T-helper 1 cell (primary cell): ENCODE measurements at regions not wholly inside any gene's neighbourhood (a gene's known extent, or its start where the extent isn't known, plus 50 kb on each side); places are given as distances from the start of the nearest gene placed in this dataset.

Source experiments
- DNase-seq, 5 donors: peaks; one replicate each; pipeline ENCODE4 v3.0.0-alpha.2; 2012 to 2020

DNA sequence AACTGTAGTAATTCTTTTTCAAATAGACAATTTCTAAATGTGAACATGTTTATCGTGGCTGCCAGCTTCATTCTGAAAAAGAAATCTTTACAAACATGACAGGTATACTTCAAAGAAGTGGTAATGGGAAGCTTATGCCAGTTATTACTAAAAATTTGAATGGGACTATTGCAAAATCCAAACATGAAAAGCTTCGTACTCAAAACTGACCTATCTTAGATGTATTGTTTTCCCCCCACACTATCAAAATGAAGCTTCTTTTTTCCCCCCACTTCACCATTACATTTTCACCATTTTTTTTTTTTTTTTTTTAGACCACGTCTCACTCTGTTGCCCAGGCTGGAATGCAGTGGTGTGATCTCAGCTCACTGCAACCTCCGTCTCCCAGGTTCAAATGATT is 50.4 kb upstream of the SERTAD2 start:
- DNase-seq, result no peak

DNA sequence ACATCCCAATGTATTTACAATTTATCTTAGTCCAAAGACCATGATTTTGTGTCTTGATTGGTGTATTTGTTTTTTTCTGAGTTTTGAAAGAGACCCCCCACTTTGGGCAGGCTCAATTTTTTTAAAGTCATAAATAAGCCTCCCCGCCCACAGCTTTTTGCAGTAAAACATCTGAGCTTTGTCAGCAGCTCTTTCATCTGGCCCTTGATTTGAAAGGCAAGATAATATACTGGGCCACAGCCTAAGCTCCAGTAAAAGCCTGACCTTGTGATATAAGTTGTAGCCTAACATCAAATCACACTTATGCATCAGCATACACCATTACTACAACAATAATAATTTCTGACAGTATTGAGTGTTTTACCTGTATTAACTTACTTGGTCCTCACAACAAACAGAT is 51.3 kb upstream of the SERTAD2 start:
- no peak for DNase-seq

DNA sequence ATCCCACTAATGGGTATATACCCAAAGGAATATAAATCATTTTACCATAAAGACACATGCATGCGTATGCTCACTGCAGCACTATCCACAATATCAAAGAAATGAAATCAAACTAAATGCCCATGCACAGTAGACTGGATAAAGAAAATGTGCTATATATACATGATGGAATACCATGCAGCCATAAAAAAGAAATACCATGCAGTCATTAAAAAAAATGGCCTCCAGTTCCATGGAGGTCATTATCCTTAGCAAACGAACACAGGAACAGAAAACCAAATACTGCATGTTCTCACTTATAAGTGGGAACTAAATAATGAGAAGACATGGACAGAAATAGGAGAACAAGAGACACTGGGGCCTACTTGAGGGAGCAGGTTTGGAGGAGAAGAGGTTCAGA is 53.6 kb upstream of the SERTAD2 start:
- no peak for DNase-seq

DNA sequence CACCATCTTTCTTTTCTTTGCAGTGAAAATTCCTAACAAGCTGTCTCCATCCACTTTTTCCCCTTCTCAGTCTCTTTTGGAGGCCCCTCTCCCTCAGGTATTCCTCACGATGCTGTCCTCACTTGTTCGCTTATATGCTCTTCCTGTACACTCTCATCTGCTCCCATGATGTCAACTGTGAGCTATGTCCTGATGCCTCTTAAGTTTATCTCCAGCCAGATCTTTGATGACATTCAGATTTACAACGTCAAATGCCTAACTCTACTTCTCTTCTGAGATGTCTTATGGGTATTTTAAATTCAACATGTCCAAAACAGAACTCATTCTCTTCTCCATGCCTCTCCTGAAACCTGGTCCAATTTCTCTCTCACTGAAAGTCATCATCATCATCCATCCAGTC is 55.1 kb upstream of the SERTAD2 start:
- DNase-seq, result no peak

DNA sequence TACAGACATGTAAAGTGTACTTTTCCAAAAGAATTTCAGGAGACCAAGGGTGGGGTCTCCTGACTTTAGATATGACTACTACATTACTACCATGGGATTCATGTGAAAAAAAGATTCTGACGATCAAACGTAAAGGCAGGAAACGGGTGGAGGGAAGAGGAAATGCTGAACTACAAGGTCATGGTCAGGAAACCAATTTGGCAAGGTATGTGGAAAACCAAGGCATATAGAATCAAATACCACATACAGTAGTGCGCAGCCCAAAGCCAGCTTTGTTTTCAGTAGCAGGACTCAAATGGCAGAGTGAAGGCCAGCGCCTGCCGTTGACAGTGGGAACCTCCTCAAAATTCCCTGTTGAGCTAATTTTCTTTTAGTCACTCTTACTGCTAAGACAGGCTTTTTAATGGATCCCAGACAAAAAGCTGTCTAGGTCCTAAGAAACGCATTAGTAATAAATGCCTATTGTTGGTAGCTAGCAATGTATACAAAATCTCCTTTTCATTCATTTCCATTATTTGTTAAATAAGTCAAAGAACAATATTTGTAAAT is 57.6 kb upstream of the SERTAD2 start:
- no peak for DNase-seq

DNA sequence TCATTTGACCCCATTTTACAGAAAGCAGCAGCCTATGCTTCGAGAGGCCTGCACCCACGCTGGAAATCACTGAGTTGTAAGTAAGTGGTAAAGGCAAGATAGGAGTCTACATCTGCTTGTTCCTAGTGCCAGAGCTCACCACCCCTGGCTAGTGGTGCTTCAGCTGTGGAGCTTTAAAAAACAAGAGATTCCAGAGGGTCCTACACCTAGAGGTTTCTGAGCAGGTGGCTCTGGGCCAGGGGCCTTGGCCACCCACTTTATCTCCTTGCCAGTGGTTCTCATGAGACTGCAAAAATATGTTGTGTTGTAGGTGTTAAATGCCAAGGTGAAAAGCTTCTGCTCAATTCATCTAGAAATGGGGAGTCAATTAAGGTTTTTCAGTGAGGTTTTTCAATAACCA is 60.0 kb upstream of the SERTAD2 start:
- no peak for DNase-seq

DNA sequence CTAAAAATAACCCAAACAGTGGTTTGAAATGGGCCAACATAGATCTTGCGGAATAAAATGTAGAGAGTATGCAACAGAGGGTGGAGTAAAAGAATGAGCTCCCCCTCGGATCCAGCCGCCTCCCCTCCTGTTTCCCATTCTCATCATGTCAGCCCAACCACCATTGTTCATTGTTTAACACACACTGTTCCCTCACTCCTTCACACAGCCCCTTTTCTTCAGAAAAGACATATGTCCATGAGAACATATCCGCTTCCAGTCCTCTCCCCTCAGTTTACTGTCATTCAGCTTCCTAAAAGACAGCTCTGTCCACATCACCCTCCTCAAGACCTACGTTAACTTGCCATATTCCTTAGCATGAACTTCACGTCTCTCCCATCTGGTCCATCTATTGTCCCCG is 62.9 kb upstream of the SERTAD2 start:
- DNase-seq, result no peak

DNA sequence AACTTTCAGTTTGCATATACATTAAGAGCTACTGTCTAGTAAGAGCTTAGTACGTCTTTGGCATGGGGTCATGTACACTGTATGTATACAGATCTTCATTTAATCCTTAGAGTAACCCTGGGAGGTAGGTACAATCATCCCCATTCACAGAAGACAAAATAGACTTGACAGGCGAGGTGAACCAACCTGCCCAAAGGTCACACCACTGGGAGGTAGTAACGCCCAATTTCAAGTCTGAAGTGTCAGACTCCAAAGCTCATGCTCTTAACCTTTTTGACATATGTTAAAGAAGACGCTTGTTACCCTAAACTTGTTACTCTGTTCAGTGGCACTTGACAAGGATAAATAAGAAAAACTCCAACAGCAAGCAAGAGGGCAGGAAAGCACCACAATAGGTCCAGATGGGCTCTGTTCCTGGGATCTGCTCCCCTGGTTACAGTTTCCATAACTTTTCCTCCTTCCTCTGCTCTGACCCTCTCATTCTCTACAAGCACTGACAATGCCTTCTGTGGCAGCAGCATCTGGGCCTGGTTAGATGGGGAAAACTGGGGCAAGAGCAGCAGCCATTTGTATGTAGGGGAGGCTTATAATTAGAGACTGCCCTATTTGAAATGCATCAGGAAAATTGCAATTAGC is 64.7 kb upstream of the SERTAD2 start:
- no peak for DNase-seq

DNA sequence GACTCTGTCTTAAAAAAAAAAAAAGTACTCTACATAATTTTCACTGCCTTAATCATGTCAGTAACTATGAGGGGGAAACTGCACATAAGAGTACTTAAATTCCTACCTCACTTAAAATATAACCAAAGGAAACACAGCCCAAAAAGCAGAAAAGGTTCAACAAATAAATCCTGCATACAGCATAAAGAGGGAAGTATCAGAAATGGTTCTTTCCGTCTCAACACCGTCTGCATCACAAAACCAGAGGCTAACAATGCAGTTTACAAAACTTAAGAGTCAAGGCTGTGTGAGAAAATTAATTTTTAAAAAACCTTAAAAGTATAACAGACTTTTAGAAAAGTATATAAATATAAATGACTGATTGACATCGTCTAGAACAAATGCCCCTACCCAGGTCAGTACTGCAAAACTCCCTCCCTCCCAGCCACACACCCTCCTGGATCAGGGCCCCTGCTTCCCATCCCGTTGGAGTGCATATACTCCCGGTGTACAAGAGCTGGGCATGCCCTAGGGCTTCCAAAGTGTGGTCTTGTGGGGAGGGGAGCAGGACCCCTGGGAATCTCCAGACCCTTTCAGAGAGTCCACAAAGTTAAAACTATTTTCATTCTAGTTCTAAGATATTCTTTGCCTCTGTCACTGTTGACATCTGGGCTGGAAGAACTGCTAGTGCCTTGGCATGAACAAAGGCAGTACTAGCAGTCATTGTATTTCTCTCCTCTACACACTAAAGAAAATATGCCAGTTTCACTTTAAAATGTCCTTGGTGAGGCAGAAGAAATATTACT is 67.0 kb upstream of the SERTAD2 start:
- DNase-seq, result no peak

DNA sequence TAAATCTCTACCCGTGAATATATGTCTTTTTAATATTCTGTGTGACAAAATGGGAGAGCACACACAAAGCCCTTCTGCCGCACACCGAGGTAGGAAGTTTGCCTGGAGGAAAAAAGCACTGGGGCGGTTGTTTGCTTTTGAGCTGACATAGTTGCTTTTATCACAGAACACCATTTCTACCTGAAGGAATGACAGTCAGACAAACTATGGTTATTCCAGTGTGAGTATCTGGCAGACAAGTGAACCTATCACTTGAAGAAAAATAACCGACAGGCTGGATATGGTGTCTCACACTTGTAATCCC is 67.6 kb upstream of the SERTAD2 start:
- DNase-seq, result no peak

DNA sequence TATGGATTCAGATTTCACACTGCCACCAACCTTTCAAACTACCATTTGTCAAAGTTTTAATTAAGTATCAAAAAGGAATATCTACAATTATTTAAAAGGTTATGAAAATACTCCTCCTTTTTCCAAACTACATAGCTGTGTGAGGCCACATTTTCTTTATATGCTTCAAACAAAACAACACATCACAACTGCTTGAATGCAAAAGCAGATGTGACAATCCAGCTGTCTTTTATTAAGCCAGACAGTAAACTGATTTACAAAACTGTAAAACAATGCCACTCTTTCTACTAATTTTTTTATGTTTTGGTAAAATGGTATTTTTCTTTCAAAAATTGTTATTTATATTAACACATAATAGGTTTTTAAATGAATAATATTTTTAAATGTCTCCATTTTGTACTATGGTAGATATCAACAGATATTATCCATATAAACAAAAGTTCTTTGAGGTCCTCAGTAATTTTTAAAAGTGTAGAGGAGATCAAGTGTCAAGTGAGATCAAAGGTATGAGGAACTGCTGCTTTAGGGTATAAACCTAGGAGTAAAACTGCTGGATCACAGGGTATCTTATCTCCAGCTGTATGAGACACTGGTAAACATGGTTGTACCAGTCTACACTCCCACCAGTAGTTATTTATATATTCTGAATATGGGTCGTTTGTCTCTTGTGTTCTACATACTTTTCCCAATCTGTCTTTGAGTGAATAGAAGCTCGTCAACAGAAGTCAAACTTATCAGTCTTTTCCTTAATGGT is 68.8 kb upstream of the SERTAD2 start:
- no peak for DNase-seq

DNA sequence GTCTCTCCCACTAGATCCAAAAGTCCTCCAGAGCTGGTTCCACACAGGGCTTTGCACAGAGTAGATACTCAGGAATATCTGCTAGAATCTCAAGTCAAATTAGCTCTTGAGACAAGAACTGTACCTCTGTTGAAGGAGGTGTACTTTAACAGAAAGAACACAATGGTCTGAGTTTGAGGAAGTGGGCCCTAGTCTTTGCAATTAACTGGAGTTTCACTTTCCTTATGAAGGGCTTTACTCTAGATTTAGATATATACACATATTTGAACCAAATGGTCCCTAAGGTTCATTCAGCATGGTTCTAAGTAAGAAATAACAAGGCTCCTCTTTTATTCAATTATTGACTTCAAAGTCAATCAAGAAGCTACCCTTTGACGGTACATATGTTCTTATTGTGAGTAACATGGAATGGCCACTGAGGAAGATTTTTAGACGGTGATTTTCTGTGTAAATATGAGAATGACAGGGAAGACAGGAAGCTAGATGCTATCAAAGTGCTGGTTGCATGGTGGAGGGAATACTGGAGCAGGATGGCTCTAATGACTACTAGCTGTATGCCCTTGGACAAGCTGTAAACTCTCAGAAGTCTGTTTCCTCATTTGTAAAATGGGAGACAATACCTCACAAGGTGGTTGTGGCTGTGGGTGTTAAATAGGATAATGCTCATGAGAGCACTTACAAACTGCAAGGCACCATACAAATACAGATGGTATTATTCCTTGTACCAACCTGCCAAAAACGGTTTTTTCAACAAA is 73.5 kb upstream of the SERTAD2 start:
- peak in 1 of 5 donors; percentile 69 for DNase-seq

DNA sequence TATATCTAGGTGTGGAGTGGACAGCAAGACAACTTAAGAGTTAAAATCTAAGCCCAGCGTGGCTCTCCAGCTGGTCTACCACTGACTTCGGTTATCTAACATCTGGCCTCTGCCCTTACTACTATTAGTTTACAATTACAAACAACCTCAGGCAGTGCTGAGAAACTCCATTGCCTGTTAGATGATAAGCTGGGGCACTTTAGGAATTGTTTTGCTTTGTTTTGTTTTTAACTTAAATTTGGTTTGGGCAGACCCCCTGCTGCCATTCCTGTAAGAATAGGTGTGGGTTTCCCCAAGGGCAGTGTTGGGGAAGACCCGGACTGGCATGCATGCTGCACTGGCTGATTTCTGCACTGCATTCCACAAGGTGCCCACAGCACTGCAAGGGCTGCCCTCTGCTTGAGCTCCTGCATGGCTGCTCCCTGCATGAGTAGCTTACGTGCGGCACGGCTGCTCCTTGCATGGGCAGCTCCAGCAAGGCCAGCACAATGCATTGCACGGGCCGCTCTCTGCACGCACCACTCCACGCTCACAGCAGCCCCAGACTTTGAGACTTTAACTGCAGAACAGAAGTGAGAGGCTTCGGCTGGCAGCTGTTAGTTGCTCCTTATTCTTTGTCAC is 74.2 kb upstream of the SERTAD2 start:
- no peak for DNase-seq

DNA sequence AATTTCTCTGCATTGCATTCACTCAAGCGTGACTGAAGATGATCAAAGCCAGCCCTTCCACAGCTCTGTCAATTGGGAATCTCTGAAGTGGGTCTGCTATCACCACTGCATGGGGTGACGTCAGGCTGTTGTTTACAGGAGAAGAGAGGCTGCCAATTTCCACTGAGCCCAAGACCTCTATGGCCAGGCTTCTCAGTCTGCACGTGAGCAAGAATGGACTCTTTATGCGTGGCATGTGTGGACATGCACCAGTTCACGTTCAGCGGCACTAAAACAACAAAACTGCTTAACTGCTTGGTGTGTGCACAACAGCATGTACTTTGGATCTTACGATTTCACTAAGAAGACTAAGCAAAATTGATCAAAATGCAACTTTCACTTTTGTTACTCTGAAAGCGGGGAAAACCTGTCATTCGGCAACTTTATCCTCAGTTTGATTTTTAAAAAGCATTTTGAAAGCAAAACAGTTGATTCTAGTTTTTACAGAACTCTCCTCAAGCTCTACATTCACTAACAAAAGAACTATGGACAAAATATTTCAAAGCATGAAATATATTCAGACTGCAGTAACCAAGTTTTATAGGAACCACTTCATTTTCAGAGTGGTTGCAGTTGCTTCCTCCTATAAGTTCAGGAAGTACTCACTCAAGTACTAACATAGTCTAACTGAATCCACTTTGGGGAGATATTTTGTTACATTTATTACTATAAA is 77.0 kb upstream of the SERTAD2 start:
- DNase-seq, result peak in 3 of 5 donors; percentile 8 to 43 (median 29)

DNA sequence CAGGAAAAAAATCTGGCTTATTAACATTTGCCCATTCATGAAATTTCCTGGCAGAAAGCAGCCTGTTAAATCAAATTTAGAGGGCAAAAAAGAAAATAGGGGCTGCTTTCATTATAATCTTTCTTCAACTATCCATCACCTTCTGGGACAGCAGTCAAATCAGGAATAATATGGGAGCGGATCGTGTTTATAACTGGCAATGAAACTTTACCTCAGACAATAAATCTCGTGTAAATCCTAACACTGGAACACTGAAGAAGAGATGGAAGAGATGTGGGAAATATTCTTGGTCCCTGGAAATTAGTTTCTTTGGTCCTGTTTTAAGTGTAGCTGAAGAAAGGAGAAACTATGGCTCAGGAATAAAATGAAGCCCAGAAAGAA is 77.5 kb upstream of the SERTAD2 start:
- DNase-seq, result no peak

DNA sequence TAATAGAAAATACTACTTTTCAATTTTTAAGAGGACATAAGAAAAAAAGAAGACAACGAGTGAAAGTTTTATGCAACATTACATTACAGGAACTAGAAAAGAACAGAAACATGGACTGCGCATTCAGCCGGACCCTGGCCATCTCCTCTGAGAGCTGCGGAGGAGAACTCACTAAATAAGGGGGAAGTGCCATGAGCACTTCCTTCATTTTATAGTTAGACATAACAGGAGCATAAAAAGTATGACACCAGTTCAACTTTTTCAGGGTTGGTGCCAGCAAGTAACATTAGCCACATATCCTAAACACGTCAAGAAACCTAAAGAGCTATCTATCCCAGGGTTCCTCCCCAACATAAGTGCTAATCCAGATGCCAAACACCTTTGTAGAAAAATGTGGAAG is 78.0 kb upstream of the SERTAD2 start:
- no peak for DNase-seq

DNA sequence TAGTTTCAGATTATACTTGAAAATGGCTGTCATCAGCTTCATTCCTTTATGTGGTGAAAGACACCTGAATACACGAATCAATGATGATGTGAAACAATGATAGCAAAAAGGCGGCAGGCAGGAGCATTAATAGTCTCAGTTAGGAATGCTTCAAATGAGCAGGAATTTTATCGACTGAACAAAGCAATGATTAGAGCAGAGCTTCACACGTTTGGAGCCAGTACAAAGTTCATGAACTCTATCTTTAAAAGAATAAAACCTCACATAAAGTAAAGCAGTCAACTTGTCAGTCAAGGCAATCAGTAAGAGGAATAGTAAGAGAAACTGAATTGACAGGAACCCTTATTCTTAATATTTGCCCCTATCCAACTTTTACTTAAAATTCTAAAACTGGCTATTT is 78.4 kb upstream of the SERTAD2 start:
- no peak for DNase-seq

DNA sequence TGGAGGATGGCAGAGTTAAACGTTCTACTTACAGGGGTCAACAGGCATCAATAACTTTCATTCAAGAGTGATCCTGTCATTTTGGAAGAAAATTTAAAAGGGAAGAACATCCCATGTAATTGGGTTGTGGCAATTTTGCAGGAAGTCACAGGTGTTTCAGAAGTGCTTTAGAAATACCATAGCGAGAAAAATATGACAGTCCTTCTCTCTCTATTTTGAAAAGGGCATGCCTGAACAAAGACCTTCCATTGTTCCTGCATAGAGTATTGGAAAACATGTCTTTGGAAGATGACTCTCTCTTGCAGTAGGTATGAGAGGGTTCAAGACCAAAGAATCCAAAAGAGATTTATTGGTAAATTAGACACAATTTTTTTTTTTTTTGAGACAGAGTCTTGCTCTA is 81.8 kb upstream of the SERTAD2 start:
- no peak for DNase-seq

DNA sequence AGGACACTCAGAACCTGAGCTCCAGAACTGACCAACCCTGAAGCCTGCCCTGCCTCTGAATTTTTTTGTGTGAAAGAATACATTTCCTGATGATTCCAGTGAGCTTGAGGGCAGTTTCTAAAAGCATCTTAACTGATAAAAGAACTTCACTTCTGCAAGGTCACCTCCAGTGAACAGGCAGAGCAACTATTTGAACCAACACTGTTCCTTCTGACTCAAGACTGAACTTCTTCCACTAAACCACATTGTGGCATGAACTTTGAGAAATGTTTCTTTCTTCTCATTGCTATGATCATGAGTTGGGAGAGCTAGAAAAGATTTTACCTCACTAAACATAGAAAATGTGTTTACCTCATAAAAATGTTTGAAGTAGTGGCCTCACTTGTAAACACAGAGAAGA is 83.8 kb upstream of the SERTAD2 start:
- DNase-seq, result peak in 1 of 5 donors; percentile 62

DNA sequence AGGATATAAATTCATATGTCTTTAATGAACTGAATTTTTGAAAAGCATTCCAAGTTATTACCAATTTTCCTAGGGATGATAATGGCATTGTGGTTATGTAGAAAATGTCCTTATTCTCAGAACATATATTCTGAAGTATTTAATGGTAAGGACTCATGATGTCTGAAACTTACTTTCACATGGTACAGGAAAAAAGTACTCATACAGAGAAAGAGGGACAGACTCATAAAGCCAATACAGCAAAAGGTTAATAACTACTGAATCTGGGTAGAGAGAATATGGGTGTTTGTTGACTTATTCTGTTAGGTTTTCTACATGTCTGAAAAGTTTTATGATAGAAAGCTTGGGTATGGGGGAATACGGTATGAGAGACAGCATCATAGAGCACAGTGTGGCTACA is 84.3 kb upstream of the SERTAD2 start:
- peak in 1 of 5 donors; percentile 53 for DNase-seq

DNA sequence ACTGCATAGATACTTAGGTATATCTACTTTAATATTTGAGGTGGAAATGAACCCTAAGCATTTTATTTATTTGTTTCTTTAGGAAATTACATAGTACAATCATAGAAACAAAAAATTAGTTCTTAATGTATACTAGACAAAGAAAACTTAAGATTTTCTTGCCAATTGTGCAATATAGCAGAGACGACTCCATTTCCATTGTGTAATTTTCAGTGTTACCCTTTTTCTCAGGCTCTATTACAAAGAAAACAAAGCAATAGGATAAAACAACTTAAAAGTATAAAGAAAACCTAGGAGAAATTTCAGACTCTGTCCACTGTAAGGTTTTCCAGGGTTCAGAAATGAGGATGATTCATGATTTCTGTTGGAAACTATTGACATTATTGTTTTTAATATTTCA is 89.0 kb upstream of the SERTAD2 start:
- no peak for DNase-seq

DNA sequence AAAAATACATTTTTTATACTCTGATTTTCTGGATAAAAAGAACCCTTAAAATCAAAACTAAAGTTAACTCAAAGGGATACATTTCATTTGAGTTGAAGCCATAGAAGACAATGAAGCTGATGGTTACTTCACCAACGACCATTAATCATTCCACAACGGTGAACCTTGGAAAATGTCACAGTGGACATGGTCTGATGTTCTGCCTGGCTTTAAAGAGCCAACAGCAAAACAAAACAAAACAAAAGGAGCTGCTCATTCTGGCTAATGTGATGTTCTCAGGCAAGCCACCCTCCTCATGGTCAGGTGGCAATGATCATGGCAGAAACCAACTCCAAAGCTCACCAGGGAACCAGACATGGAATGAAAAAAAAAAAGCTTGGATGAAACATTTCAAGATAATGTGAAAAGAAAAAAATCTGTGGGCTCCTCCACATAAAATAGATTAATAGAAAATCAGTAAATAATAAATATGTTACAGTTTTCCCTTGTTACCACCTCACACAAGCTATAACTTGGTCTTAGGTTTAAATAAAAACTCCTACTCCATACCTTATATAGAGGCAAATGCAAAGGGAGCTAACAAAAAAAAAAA is 90.1 kb upstream of the SERTAD2 start:
- no peak for DNase-seq
